ENCODE measurements at regions not wholly inside any gene's neighbourhood (a gene's known extent, or its start where the extent isn't known, plus 50 kb on each side); places are given as distances from the start of the nearest gene placed in this dataset.
"Not testable (repeated sequence)": the region's sequence is repeated elsewhere in the genome, so short reads cannot be mapped to it uniquely, and the experiment has no call there.

- no peak for DNase-seq
Measured at GRCh38 chr2:106004851-106005250, 189.2 kb downstream of the UXS1 start.

GRCh38 chr2:105999211-105999989, 194.7 kb downstream of the UXS1 start:
- DNase-seq, result no peak

- no peak for DNase-seq
Measured at GRCh38 chr2:105997711-105998110, 196.4 kb downstream of the UXS1 start.

DNA sequence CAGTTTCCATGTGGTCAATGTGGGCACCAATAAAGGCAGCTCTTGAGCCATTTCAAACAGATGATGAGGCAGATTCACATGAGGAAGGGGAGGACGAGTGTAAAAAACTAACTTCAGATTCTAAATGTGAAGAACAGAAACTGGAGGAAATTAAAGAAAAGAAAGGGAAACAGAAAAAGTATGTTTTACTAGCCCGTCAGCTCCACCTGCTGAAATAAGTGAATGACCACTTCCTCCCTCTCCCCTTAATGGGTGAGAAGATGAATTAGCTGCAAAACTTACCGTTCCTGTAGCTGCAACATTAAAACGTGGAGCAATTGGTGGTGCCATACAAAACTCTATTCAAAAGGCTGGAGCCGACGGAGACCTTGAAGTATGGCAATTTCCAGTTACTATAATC, 203.5 kb downstream of the UXS1 start:
- no peak for DNase-seq

DNA sequence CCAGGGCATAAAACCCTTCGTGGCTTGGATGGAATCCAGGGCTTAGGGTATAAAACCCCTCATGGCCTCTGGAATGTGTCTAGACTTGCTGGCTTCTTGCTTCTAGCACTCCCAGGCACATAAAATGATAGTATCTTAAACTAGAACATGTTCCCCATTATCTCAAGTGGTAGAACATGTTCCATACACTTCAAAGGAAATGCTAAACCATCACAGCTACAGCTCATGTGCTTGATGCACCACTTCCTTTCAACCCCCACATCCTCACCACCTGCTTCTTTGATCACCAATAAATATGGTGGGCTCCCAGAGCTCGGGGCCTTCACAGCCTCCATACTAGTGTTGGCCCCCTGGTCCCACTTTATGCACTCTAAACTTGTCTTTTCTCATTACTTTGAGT, 204.3 kb downstream of the UXS1 start:
- not testable (repeated sequence) for DNase-seq

- no peak for DNase-seq
Measured at GRCh38 chr2:105989070-105989469, 205.0 kb downstream of the UXS1 start.

GRCh38 chr2:105977807-105978206, 216.3 kb downstream of the UXS1 start:
- DNase-seq, result no peak

GRCh38 chr2:105977212-105977611, 216.9 kb downstream of the UXS1 start:
- DNase-seq, result no peak

GRCh38 chr2:105974812-105975211, 219.3 kb downstream of the UXS1 start:
- no peak for DNase-seq

DNA sequence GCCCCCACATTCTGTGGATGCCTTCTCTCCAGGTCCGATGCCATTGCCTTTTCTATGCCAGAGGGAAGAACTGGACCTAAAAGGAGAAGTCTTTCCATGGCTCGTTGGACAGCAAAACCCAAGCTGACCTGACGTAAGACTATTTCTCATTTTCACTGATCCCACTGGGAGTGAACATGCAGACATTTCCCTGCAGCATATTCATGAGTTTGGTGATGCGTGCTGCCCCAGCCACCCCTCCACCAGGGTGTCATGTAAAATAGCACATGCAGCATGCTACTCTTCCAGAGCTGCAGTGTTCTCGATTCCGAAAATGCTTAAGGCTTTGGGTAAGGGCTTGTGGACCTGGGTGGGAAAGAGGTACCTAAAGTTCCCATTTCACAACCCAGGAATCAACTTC, 221.2 kb downstream of the UXS1 start:
- DNase-seq, result no peak

DNA sequence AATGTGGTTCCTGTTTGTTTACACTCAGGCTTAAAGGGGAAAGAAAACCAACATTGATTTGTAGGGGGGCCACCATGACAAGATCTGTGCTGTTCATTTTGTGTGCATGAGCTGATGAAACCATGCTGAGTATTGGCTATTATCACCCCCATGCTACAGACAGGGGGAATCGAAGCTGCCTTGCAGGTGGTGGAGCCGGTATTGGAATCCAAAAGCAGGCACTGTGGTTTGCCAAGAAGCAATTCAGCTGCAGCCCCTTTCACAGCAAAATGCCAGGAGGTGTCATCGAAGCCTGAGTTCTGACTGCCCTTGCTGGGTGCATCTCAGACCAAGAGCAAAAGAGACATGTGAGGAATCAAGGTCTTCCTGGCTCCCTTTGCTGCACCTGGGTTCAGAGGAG, 221.9 kb downstream of the UXS1 start:
- DNase-seq, result no peak

GRCh38 chr2:105969552-105969951, 224.5 kb downstream of the UXS1 start:
- DNase-seq, result no peak

DNA sequence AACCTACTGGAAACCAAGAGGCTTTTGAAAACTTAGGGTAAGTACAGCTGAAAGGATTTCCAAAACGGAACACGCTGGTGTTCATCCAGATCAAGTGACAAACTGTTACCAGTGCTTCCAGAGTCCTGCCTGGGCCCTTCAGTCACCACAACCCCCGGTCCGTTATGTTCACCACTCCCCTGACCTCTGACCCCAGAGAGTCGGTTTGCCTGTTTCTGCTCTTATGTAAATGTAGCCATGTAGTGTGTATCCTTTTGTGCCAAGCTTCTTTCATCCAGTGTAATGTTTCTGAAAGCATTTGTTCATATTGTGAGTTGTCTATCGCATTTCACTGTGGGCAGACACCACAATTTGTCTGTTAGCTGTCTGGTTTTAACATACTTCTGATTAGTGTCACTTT, 217.5 kb downstream of the NCK2 start:
- no peak for DNase-seq

DNA sequence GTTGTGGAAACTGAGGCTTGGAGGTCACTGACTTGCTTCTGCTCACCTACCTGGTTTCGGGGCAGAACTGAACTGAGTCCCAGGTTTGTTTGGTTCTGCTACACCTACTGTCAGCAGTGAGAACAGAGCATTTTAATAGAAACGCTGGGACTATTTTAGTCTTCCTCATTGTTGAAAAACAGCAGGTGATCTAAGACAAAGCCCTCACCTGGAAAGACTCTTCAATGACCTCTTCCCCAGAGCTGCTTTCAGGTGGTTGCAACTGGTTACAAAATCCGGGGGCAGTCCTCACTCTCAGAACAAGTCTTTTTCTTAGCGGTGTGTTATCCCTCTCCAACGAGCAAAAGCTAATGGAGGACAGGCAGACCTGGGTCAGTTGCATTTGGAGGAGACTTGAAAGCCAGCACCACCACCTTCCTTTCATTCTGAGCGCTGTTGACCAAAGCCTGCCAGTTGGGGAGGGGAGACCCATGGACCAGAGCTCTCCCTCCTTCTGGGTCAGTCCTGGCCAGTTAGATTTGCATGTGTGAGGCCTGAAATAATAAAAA, 217.0 kb downstream of the NCK2 start:
- no peak for DNase-seq

DNA sequence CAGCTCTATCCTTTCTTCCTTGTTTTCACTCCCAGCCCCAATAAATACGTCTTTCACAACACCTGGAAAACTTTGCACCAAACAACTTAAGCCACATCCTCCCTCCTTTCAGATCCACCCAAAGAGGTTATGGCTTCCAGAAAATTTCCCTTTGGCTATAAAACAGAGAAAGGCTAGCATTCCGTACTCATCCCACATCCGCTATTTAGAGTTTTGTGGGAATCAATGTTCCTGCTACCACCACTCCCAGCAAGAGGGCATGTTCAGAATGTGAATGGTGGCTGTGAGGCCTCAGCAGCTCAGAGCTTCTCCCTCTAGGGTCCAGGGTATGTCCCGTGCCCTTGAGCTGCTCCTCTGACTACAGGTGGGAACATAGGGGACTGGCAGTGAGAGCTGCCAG, 214.6 kb downstream of the NCK2 start:
- no peak for DNase-seq

DNA sequence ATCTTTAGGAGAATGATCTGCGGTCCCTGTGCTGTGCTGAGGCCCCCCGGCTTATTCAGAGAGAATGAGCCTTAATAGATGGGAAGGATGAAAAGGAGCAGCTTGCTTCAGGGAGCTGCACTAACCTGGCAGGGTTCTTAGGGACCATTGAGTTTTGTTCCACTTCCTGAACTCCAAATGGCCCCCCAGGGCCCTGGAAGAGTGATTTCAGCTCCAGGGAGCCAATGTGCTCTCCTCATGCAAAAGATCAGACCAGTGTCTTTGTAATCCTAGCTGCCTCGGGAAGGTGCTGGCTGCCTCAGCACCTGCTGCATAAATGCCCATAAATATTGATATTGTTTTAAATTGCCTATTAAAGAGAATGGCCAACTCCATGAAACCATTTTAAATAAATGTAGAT, 210.2 kb downstream of the NCK2 start:
- no peak for DNase-seq

- DNase-seq, result no peak
Measured at GRCh38 chr2:105953942-105954341, 209.2 kb downstream of the NCK2 start.

GRCh38 chr2:105952131-105952530, 207.4 kb downstream of the NCK2 start:
- DNase-seq, result no peak

GRCh38 chr2:105951384-105951694, 206.6 kb downstream of the NCK2 start:
- DNase-seq, result no peak

- DNase-seq, result no peak
Measured at GRCh38 chr2:105950521-105951383, 206.0 kb downstream of the NCK2 start.

GRCh38 chr2:105943977-105944376, 199.3 kb downstream of the NCK2 start:
- no peak for DNase-seq
